ENCODE measurements at regions not wholly inside any gene's neighbourhood (a gene's known extent, or its start where the extent isn't known, plus 50 kb on each side); places are given as distances from the start of the nearest gene placed in this dataset.

DNA sequence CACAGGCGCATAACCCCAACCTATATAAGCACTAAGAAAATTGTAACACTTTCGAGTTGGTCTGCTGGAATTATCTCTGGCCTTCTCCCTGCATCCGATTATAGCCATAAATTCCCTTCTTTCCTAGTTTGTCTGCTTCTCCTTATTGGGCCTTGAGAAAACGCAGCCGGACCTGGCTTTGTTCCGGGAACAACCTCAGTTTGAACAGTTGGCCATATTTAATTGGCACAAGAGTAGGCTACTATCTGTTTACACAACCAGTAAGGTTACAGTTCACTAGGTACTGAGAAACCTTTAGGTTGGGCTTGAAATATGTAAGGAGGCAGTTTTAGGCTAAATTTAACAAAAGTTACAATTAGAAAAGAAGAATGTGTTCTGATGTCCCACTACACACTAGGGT lies 176.1 kb downstream of the IPO8 start:
- Mint-ChIP-seq H3K36me3 (no peaks in the 10 kb centered on the region), H3K27ac (no peak overlapping the region), H3K9me3 (no peaks in the 10 kb centered on the region)
- DNase-seq (ENCODE audit: low spot score in 2 of 2) (no peak), ATAC-seq (no peak)

DNA sequence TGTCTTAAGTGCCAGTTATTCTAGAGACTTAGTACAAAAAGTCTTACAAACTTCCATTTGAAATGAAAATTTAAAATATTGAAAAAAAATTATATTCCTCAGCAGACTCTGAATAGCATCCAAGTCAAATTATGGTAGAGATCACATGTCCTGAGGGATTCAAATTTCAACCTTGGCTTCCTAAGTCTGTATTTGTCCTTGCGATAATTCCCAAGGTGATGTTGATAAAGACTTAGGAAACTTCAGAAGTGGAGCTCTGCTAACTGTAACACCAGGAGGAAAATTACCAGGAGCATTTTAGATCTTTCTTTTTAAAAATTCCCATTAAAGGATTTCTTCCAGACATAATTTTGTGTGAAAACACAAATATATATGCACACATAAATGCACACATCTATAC lies 178.3 kb downstream of the IPO8 start:
- DNase-seq (ENCODE audit: low spot score in 2 of 2) (no peak), ATAC-seq (no peak)
- H3K27ac Mint-ChIP-seq = no peak overlapping the region
- H3K9me3 Mint-ChIP-seq = no peaks in the 10 kb centered on the region
- H3K36me3 Mint-ChIP-seq = no peaks in the 10 kb centered on the region

DNA sequence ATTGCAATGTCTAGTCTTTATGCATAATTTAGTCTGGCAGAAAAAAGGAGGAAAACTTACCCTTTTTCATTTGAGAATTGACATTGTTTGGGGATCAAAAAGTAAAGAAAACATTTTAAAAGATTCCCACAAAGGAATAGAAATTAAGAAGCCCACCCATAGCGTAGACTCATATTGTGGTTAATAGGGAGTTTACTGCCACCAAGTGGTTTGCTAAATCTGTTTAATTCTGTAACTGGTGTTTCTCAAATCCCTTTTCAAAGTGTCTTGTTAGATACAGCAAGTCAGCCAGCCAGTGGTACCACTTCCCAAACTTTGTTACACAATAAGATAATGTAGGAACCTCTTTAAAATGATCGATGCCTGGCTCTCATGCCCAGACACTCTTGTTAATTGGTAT lies 180.3 kb downstream of the IPO8 start:
- Mint-ChIP-seq H3K27ac (no peak overlapping the region), H3K9me3 (no peaks in the 10 kb centered on the region), H3K36me3 (no peaks in the 10 kb centered on the region)
- ATAC-seq (no peak), DNase-seq (ENCODE audit: low spot score in 2 of 2) (no peak)

DNA sequence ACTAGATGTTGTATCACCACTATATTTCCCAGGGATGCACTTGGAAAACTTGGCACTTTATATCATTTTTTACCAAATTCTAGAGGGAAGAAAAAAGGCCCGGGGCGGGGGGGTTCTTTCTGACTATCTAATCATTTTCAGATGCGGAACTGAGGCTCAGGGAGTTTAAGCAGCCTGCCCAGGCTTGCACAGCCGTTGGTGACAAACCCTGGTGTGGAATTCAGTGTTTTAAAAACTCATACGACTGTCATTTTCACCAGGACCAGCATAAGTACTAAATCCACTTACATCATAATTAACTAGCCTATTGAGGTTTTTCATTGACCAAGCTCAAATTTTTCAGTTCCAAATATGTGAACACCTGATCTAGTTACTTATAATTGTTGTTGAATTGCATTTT lies 181.0 kb downstream of the IPO8 start:
- DNase-seq (ENCODE audit: low spot score in 2 of 2) (no peak), ATAC-seq (no peak)
- no peaks in the 10 kb centered on the region for H3K9me3 Mint-ChIP-seq
- H3K27ac Mint-ChIP-seq = no peak overlapping the region
- H3K36me3 Mint-ChIP-seq = no peaks in the 10 kb centered on the region

DNA sequence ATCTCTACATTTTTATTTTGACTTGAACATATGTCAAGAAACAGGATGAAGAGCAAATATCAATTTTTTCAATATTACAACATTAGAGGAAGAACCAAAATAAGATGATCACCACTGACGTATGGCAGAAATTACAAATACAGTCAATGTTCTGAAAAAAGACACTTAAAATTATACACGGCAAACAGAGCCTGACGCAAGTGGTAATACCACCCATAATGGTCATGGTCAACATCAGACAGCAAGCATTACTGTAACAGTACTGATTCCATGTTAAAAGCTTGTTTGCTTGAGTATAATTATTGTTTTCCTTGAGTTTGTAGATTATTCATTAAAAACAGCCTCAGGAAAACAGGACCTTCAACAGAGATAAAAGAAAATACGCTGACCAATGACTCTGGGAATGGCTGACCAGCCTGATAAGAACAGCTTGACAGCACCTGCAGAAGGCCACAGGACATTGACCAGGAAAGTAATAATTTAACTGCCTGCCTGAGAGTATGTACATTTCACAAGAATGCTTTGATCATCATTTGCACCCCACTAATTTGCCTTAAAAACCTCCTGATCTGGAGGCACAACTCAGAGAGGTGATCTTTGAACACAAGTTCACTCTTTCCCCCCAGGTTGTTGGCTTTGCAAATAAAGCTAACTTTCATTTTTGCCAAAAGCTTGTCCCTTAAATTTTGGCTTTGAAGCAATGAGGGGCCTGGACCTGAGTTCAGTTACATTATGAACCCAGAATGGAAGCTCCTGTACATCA lies 187.3 kb downstream of the IPO8 start:
- ATAC-seq (no peak), DNase-seq (ENCODE audit: low spot score in 2 of 2) (no peak)
- Mint-ChIP-seq H3K27ac (no peak overlapping the region), H3K9me3 (no peaks in the 10 kb centered on the region), H3K36me3 (no peaks in the 10 kb centered on the region)

DNA sequence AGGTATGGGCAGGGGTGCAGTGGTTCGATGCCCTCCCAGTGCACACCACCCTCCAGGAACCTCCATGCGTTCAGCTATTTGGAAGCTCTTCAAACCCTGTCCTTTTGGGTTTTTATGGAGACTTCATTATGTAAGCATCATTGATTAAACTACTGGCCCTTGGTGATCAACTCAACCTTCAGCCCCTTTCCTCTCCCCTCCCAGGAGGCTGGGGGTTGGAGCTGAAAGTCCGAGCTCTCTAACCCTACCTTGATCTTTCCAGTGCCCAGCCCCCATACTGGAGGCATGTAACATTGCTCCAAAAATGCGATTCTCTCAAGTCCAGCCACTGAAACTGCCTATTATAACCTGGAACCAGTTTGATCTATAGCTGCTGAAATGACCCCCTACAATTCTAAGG lies 188.1 kb downstream of the IPO8 start:
- ATAC-seq (no peak), DNase-seq (ENCODE audit: low spot score in 2 of 2) (no peak)
- Mint-ChIP-seq H3K9me3 (no peaks in the 10 kb centered on the region), H3K36me3 (no peaks in the 10 kb centered on the region), H3K27ac (no peak overlapping the region)

DNA sequence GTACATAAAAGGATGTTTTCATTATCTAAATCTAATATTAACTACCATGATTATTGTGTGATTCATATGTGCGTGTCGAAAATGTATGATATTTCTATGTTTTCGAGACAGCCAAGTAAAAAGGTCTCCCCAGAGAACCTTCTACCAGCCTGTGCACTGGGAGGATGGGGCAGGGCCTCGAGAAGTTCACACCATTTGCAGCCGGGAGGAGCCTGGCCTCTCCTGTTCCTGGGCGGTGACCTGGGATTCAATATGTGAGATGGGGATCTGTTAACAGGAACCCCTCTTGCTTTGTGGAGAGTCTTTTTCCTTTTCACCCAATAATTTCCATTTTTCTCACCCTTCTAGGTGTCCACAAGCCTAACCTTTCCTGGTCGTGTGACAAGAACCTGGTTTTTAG lies 189.3 kb downstream of the IPO8 start:
- H3K36me3 Mint-ChIP-seq = no peaks in the 10 kb centered on the region
- no peak for ATAC-seq
- no peaks in the 10 kb centered on the region for H3K9me3 Mint-ChIP-seq
- DNase-seq (ENCODE audit: low spot score in 2 of 2) = no peak
- no peak overlapping the region for H3K27ac Mint-ChIP-seq

DNA sequence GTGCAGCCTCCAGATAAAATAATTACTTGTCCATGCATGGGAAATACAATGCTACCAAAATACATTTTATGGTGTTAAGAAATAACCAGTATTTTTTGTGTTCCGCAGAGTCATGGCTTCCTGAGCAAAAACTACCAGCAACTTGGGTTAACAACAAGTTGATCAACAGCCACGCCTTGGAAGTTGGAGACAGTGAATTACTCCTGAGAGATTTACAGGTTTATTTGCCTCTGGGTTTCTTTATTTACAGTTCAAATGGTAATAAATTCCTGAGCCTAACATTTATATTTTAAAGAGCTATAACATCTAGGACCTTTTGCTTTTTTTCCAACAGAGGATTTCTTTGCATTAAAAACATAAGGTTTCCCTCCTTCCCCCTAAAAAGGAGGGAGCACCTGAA lies 194.0 kb downstream of the IPO8 start:
- Mint-ChIP-seq H3K27ac (no peak overlapping the region), H3K9me3 (no peaks in the 10 kb centered on the region), H3K36me3 (no peaks in the 10 kb centered on the region)
- ATAC-seq (no peak), DNase-seq (ENCODE audit: low spot score in 2 of 2) (no peak)

DNA sequence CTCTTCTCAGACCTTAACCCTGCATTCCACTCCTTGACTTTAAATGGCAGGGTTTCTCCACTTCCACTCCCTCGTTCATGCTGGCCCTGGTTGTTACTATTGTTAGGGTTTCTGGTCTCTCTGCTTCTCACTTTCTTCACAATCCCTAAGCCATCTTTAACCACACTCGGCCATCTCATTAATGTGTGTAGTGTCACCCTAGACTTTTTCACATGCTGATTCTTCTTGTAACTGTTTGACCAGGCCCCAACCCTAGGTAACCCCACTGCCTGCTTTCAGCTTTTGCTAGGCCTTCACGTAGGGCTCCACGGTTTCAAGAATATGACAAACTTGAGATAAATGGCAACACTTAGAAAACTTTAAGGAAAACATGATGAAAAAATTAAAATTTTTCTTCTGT lies 195.1 kb downstream of the IPO8 start:
- no peak for DNase-seq (ENCODE audit: low spot score in 2 of 2)
- ATAC-seq = no peak
- H3K36me3 Mint-ChIP-seq = no peaks in the 10 kb centered on the region
- no peak overlapping the region for H3K27ac Mint-ChIP-seq
- H3K9me3 Mint-ChIP-seq = no peaks in the 10 kb centered on the region

DNA sequence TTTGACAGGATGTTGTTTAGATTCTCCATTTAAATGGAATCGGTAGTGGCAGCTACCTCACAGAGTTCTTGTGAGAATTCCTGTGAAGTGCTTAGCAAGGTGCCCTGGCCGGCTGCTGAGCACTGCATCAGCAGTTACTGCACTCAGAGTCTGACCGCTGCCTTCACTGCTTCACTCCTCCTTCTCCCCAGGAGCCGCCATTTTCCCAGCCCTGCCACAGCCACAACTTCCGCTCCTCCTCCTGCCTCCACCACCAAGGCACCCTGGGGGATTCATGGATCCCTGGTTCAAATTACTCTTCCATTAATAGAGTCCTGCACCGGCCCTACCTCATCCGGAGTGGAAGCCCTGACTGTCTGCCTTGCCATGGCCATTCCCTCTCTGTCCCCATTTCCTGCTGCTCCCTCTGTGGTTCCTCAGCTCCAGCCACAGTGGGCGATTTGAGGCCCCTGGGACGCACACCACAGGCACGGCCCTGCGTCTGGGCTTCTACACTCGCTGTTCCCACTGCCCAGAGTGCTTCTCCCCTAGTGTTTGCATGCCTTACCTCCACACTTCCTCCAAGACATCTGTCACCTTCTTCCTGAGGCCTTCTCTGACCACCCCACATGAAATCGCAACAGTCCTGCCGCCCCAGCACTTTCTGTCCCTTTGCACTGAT lies 210.3 kb downstream of the IPO8 start:
- no peaks in the 10 kb centered on the region for H3K9me3 Mint-ChIP-seq
- DNase-seq (ENCODE audit: low spot score in 2 of 2) = no peak
- no peak for ATAC-seq
- no peaks in the 10 kb centered on the region for H3K36me3 Mint-ChIP-seq
- H3K27ac Mint-ChIP-seq = no peak overlapping the region

DNA sequence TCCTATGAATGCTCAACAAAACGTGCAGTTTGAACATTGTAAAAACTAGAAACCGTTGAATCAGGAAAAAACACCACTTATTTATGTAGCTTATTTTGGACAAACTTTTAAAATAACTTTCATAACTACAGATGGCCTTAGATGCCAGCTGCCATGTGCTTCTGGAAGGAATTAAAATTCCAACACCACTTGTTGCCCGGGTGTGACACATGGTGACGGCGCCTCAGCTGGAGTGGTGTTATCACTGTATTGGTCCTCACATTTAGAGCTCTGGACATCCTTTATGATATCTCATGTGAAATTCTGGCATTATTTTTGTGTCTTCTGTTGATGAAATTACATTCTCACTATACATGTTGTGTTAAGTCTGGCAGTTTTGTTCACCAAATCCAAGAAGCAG lies 211.0 kb downstream of the IPO8 start:
- ATAC-seq = no peak
- Mint-ChIP-seq H3K27ac (no peak overlapping the region), H3K36me3 (no peaks in the 10 kb centered on the region)

DNA sequence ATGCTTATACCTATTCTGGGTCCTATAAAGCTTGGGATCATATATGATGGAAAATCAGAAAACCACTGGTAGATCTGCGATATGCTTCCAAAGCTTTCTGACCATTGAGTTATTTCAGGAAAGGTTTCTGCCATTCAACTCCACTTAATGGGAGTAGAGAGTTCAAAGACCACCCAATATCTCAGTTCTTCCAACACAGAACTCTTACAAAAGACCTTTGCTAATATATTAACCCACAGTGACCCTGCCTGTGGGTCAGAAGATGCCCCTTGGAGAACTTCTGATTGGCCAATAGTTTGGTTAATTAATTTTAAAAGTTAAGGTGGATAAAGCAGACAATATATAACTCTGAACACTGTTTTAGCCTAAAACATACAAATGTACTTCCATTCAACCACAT lies 213.0 kb downstream of the IPO8 start:
- Mint-ChIP-seq H3K9me3 (no peaks in the 10 kb centered on the region), H3K27ac (no peak overlapping the region)
- no peak for ATAC-seq

More for the DNA sequence above, 211.0 kb downstream of the IPO8 start:
- no peak for DNase-seq (ENCODE audit: low spot score in 2 of 2)
- H3K9me3 Mint-ChIP-seq = no peaks in the 10 kb centered on the region

DNA sequence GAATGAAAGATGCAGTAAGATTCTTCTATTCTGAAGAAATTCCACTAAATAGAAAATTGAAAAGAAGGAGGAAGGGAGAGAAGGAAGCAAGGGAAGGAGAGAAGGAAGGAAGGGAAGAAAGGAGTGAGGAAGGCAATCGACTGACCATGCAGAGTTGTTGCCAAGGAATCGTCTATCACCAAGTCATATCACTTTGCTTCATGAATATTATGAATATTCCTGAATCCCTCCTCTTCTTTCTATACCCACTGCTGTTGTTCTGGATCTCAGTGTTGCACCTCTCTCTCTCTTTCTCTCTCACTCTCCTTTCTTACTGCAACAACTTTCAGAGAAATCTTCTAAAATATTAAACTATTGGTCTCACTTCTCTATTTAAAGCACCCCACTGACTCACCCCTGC lies 222.4 kb downstream of the IPO8 start:
- Mint-ChIP-seq H3K36me3 (peaks cover 0 to 6% of the 10 kb centered on the region in 2 donors), H3K27ac (no peak overlapping the region), H3K9me3 (peaks cover 4 to 10% of the 10 kb centered on the region in 2 donors)
- no peak for DNase-seq (ENCODE audit: low spot score in 2 of 2)
- ATAC-seq = no peak

More for the DNA sequence above, 213.0 kb downstream of the IPO8 start:
- H3K36me3 Mint-ChIP-seq = no peaks in the 10 kb centered on the region
- no peak for DNase-seq (ENCODE audit: low spot score in 2 of 2)

DNA sequence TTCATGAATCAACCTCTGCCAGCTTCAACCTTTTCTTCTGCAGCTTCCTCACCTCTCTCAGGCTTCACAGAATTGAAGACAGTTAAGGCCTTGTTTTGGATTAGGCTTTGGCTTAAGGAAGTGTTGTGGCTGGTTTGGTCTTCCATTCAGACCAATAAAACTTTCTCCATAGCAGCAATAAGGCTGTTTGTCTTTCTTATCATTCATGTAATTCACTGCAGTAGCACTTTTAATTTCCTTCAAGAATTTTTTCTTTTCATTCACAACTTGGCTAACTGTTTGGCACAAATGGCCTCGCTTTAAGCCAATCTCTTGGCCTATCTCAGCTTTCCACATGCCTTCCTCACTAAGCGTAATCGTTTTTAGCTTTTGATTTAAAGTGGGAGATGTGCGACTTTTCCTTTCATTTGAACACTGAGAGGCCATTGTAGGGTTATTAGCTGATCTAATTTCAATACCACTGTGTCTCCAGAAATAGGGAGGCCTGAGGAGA lies 229.5 kb downstream of the IPO8 start:
- H3K9me3 Mint-ChIP-seq = peaks cover 4 to 9% of the 10 kb centered on the region in 2 donors
- peaks cover 0 to 6% of the 10 kb centered on the region in 2 donors for H3K36me3 Mint-ChIP-seq
- ATAC-seq (no peak), DNase-seq (ENCODE audit: low spot score in 2 of 2) (no peak)
- no peak overlapping the region for H3K27ac Mint-ChIP-seq

DNA sequence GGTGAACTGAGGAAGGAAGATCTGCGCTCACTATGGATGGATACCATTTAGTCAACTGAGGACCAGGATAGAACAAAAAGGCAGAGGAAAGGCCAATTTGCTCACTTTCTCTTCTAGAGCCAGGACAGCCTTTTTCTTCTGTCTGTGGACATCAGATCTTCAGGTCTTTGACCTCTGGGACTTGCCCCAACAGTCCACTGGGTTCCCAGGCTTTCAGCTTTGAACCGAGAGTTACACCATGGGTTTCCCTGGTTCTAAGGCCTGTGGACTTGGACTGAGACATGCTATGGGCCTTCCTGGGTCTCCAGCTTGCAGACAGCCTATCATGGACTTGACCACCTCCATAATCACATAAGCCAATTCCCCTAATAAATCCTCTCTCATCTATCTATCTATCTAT lies 232.0 kb downstream of the IPO8 start:
- no peak for ATAC-seq
- no peak for DNase-seq (ENCODE audit: low spot score in 2 of 2)

DNA sequence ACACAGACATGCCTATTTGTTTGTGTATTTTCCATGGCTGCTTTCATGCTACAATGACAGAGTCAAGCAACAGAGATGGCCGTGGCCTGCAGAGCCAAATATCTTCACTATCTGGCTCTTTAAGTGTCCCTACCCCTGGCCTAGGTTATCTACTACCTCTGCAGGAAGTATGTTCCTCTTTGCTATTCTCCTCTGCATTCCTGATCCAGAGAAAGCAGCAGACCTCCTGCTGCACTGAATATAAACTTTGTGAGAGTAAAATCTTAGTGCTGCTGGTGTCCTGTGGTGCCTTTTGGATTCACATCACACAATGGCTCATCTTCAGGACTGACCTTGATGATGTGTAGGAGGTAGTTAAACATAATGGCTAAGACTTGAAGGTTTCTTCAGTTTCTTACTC lies 233.4 kb downstream of the IPO8 start:
- ATAC-seq (no peak), DNase-seq (ENCODE audit: low spot score in 2 of 2) (no peak)
- Mint-ChIP-seq H3K27ac (no peak overlapping the region), H3K36me3 (no peaks in the 10 kb centered on the region), H3K9me3 (peaks cover 12 to 13% of the 10 kb centered on the region in 2 donors)

More for the DNA sequence above, 232.0 kb downstream of the IPO8 start:
- Mint-ChIP-seq H3K9me3 (peaks cover 5 to 9% of the 10 kb centered on the region in 2 donors), H3K27ac (no peak overlapping the region), H3K36me3 (no peaks in the 10 kb centered on the region)

DNA sequence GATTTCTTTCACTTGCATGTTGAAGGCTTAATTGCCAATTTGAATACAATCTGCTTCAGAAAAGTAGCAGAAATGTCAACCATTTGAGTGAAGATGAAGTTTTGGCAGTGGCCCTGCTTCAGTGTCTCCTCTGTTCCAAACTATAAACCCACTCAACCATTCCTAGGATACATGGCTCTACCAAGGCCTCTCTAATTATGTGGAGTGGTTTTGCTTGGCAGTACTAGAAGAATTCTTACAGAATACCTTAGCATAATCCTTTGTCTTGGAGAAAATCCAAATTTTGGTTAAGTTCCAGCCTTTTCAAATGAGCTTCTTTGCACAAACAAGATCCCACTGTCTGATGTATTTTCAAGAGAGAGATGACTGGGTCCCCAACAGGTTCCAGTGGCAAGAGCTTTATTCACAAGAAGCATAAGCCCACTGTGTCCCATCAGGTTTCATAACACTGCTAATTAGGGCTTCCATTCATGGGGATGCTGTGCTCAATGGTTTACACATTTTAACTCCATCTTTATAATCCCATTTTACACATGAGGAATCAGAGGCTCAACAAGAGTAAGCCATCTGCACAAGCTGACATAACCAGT lies 234.5 kb downstream of the IPO8 start:
- DNase-seq (ENCODE audit: low spot score in 2 of 2) (no peak), ATAC-seq (no peak)
- Mint-ChIP-seq H3K27ac (no peak overlapping the region), H3K9me3 (peaks cover 13% of the 10 kb centered on the region in 2 donors), H3K36me3 (no peaks in the 10 kb centered on the region)

DNA sequence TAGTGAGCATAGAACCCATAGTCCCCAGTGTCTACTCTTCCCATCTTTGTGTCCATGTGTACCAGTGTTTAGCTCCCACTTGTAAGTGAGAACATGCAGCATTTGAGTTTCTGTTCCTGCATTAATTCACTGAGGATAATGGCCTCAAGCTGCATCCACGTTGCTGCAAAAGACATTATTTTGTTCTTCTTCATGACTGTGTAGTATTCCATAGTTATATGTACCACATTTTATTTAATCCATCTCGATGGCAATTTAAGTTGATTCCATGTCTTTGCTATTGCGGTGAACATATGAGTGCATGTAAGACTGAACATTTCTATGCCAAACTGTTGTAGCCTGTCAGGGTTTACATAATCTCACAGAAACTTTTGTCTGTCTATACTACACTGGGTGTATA lies 237.2 kb downstream of the IPO8 start:
- Mint-ChIP-seq H3K9me3 (peaks cover 6 to 13% of the 10 kb centered on the region in 2 donors), H3K27ac (no peak overlapping the region), H3K36me3 (no peaks in the 10 kb centered on the region)
- ATAC-seq (no peak), DNase-seq (ENCODE audit: low spot score in 2 of 2) (no peak)

Measured in activated naive CD4-positive, alpha-beta T cell treated with anti-CD3 and anti-CD28 coated beads, Interleukin-2, amount 50 U/mL, for 72 hours (primary cell).